K562 (cell line): ENCODE measurements at regions not wholly inside any gene's neighbourhood (a gene's known extent, or its start where the extent isn't known, plus 50 kb on each side); places are given as distances from the start of the nearest gene placed in this dataset.

ENCODE experiments used
- BCLAF1 ChIP-seq, 2 experiments: fragments of 450-650 bp in 1 of 2; IDR thresholded peaks; 2 replicates each; pipeline ENCODE4 v1.6.1; 2011 to 2017; ENCODE audit warnings: low read depth in 2 of 2, antibody characterized with exemption in 1 of 2, borderline replicate concordance in 1 of 2, low read length in 1 of 2, mild to moderate bottlenecking in 1 of 2, mixed read lengths in 1 of 2; ENCODE audit not compliant: control insufficient read depth in 1 of 2
- EP300 ChIP-seq: IDR thresholded peaks from 2 replicates; pipeline ENCODE4 v1.6.1; 2012; ENCODE audit warnings: low read length, improper control_type of control experiment
- HMG20B ChIP-seq: fragments of 250-450 bp; sonication (Bioruptor Pico); IDR thresholded peaks from 2 replicates; pipeline ENCODE4 v1.5.0; 2021; ENCODE audit warnings: mild to moderate bottlenecking
- NFIC ChIP-seq: fragments of 450-650 bp; IDR thresholded peaks from 2 replicates; pipeline ENCODE4 v1.6.1; 2017; ENCODE audit warnings: mild to moderate bottlenecking, inconsistent platforms
- RAD21 ChIP-seq, 2 experiments: fragments of 250-450 bp in 1 of 2; fragments of 450-650 bp in 1 of 2; sonication (Bioruptor Pico) in 1 of 2; formaldehyde crosslinking in 1 of 2; IDR thresholded peaks in 1 of 2; conservative IDR thresholded peaks in 1 of 2; 2 replicates each; pipeline versions ENCODE4 v1.4.0 to v1.8.0; 2020 to 2022; ENCODE audit warnings: mild to moderate bottlenecking in 2 of 2, moderate library complexity in 1 of 2
- SMAD2 ChIP-seq: fragments of 150-350 bp; IDR thresholded peaks from 2 replicates; pipeline ENCODE4 v1.6.1; 2014; ENCODE audit warnings: low read depth, mild to moderate bottlenecking, low read length
- SMARCB1 ChIP-seq: IDR thresholded peaks from 2 replicates; pipeline ENCODE4 v1.6.1; 2011; ENCODE audit warnings: improper control_type of control experiment, low read depth; ENCODE audit not compliant: insufficient read length
- TAL1 ChIP-seq: fragments of 450-650 bp; IDR thresholded peaks from 2 replicates; pipeline ENCODE4 v1.6.1; 2016; ENCODE audit warnings: mild to moderate bottlenecking
- ZBTB11 ChIP-seq, 3 experiments: fragments of 200-800 bp in 1 of 3; fragments of 250-450 bp in 1 of 3; fragments of 450-650 bp in 1 of 3; sonication (Bioruptor Pico) in 1 of 3; sonication (Bioruptor generic) in 1 of 3; formaldehyde crosslinking in 1 of 3; IDR thresholded peaks; 2 replicates each; pipeline versions ENCODE4 v1.6.1 to v1.8.0; 2016 to 2022; ENCODE audit warnings: mild to moderate bottlenecking in 2 of 3, missing genetic modification characterization in 2 of 3, missing compliant biosample characterization in 1 of 3, moderate library complexity in 1 of 3
- ZC3H11A ChIP-seq: IDR thresholded peaks from 2 replicates; pipeline ENCODE4 v1.6.1; 2012; ENCODE audit warnings: low read depth, low read length, improper control_type of control experiment
- TF ChIP-seq, protein P1 (sequence below): fragments of 450-650 bp; IDR thresholded peaks from 2 replicates; pipeline ENCODE4 v1.6.1; 2017; ENCODE audit warnings: antibody characterized with exemption
- TF ChIP-seq, protein P2 (sequence below): sonication (generic); formaldehyde crosslinking; IDR thresholded peaks from 2 replicates; pipeline ENCODE4 v1.8.1; 2023; ENCODE audit warnings: missing genetic modification reagents, mild to moderate bottlenecking, borderline replicate concordance

GRCh38 chr7:42987648-42988214 lies 55.6 kb downstream of the MRPL32 start (continued):
- no peak for TF ChIP-seq BCLAF1 (IDR thresholded peaks at IDR 0.05; ENCODE audit: borderline replicate concordance in 1 of 2, control insufficient read depth in 1 of 2, low read depth in 2 of 2, low read length in 1 of 2)
- TF ChIP-seq ZBTB11 (CRISPR knock-in tag; IDR thresholded peaks at IDR 0.05) = no peak
- TF ChIP-seq, protein P1, sequence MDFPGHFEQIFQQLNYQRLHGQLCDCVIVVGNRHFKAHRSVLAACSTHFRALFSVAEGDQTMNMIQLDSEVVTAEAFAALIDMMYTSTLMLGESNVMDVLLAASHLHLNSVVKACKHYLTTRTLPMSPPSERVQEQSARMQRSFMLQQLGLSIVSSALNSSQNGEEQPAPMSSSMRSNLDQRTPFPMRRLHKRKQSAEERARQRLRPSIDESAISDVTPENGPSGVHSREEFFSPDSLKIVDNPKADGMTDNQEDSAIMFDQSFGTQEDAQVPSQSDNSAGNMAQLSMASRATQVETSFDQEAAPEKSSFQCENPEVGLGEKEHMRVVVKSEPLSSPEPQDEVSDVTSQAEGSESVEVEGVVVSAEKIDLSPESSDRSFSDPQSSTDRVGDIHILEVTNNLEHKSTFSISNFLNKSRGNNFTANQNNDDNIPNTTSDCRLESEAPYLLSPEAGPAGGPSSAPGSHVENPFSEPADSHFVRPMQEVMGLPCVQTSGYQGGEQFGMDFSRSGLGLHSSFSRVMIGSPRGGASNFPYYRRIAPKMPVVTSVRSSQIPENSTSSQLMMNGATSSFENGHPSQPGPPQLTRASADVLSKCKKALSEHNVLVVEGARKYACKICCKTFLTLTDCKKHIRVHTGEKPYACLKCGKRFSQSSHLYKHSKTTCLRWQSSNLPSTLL = no peak
- TF ChIP-seq SMARCB1 = no peak
- peak; percentile 55; the same call in 1 of the 2 replicates for TF ChIP-seq NFIC
- no peak for TF ChIP-seq RAD21 (CRISPR knock-in tag; conservative IDR thresholded peaks at IDR 0.05 in 1 of 2, IDR thresholded peaks at IDR 0.05 in 1 of 2)
- TF ChIP-seq ZC3H11A = no peak
- no peak for TF ChIP-seq SMAD2
- no peak for TF ChIP-seq HMG20B (CRISPR knock-in tag)
- TF ChIP-seq TAL1 = peak; percentile 53; the same call in 1 of the 2 replicates
- TF ChIP-seq EP300 = peak; percentile 75; the same call in 1 of the 2 replicates
- TF ChIP-seq, protein P2, sequence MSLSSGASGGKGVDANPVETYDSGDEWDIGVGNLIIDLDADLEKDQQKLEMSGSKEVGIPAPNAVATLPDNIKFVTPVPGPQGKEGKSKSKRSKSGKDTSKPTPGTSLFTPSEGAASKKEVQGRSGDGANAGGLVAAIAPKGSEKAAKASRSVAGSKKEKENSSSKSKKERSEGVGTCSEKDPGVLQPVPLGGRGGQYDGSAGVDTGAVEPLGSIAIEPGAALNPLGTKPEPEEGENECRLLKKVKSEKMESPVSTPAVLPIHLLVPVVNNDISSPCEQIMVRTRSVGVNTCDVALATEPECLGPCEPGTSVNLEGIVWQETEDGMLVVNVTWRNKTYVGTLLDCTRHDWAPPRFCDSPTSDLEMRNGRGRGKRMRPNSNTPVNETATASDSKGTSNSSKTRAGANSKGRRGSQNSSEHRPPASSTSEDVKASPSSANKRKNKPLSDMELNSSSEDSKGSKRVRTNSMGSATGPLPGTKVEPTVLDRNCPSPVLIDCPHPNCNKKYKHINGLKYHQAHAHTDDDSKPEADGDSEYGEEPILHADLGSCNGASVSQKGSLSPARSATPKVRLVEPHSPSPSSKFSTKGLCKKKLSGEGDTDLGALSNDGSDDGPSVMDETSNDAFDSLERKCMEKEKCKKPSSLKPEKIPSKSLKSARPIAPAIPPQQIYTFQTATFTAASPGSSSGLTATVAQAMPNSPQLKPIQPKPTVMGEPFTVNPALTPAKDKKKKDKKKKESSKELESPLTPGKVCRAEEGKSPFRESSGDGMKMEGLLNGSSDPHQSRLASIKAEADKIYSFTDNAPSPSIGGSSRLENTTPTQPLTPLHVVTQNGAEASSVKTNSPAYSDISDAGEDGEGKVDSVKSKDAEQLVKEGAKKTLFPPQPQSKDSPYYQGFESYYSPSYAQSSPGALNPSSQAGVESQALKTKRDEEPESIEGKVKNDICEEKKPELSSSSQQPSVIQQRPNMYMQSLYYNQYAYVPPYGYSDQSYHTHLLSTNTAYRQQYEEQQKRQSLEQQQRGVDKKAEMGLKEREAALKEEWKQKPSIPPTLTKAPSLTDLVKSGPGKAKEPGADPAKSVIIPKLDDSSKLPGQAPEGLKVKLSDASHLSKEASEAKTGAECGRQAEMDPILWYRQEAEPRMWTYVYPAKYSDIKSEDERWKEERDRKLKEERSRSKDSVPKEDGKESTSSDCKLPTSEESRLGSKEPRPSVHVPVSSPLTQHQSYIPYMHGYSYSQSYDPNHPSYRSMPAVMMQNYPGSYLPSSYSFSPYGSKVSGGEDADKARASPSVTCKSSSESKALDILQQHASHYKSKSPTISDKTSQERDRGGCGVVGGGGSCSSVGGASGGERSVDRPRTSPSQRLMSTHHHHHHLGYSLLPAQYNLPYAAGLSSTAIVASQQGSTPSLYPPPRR (CRISPR knock-in tag) = no peak
